HG03571 (cell line): ENCODE measurements at regions not wholly inside any gene's neighbourhood (a gene's known extent, or its start where the extent isn't known, plus 50 kb on each side); places are given as distances from the start of the nearest gene placed in this dataset.
"Not testable (repeated sequence)": the region's sequence is repeated elsewhere in the genome, so short reads cannot be mapped to it uniquely, and the experiment has no call there.

ENCODE experiments used
- ATAC-seq: cut with Tn5 transposase; IDR thresholded peaks from one replicate; pipeline ENCODE4 v1.9.1; 2021; ENCODE audit not compliant: unreplicated experiment

- no peak for ATAC-seq
These were observed 70.8 kb upstream of the AKIRIN2 start for GRCh38 chr6:87772597-87773530.

- no peak for ATAC-seq
These were observed 65.4 kb upstream of the AKIRIN2 start for GRCh38 chr6:87767478-87767877.

- ATAC-seq, result no peak
These were observed 64.2 kb upstream of the AKIRIN2 start for GRCh38 chr6:87766211-87766610.

GRCh38 chr6:87763901-87764300, 61.9 kb upstream of the AKIRIN2 start:
- ATAC-seq, result no peak

GRCh38 chr6:87763276-87763675, 61.2 kb upstream of the AKIRIN2 start:
- ATAC-seq, result no peak

GRCh38 chr6:87762116-87762515, 60.1 kb upstream of the AKIRIN2 start:
- ATAC-seq, result no peak

GRCh38 chr6:87757792-87758191, 55.8 kb upstream of the AKIRIN2 start:
- ATAC-seq, result no peak

GRCh38 chr6:87756858-87757257, 54.8 kb upstream of the AKIRIN2 start:
- peak; percentile 97 for ATAC-seq

GRCh38 chr6:87755708-87756671, 54.0 kb upstream of the AKIRIN2 start:
- ATAC-seq, result no peak

- peak; percentile 42 for ATAC-seq
These were observed 52.8 kb upstream of the AKIRIN2 start for GRCh38 chr6:87754828-87755227.

- no peak for ATAC-seq
These were observed 51.2 kb upstream of the AKIRIN2 start for GRCh38 chr6:87753131-87753685.

GRCh38 chr6:87752503-87752902, 50.5 kb upstream of the AKIRIN2 start:
- ATAC-seq, result not testable (repeated sequence)
